AG08395 (cell line): ENCODE measurements at regions not wholly inside any gene's neighbourhood (a gene's known extent, or its start where the extent isn't known, plus 50 kb on each side); places are given as distances from the start of the nearest gene placed in this dataset.
A peak's percentile ranks its signal among the peaks of the same experiment; 100 is the strongest.

Source experiments
- DNase-seq: peaks from one replicate; pipeline ENCODE4 v3.0.0; 2012; ENCODE audit warnings: mixed read lengths, low spot score

DNA sequence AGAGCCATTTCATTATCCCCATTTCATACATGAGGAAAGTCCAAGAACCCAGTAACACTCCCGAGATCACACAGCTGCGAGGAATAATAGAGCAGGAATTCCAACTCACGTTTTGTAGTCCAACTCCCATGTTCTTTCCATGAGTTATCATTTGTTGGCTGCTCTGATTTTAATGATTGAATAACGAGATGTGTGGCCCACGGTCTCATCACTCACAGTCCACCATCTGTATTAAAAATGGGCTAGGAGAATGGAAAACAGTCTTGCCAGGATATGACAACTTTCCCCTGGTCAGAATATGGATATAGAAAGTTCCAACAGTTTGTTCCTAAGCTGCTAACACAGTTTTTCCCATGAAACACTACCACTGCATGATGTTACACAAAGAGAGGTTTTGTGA is 147.5 kb downstream of the METTL4 start:
- DNase-seq: no peak

- no peak for DNase-seq
Observed at GRCh38 chr18:2424420-2424819, 146.9 kb downstream of the METTL4 start.

DNA sequence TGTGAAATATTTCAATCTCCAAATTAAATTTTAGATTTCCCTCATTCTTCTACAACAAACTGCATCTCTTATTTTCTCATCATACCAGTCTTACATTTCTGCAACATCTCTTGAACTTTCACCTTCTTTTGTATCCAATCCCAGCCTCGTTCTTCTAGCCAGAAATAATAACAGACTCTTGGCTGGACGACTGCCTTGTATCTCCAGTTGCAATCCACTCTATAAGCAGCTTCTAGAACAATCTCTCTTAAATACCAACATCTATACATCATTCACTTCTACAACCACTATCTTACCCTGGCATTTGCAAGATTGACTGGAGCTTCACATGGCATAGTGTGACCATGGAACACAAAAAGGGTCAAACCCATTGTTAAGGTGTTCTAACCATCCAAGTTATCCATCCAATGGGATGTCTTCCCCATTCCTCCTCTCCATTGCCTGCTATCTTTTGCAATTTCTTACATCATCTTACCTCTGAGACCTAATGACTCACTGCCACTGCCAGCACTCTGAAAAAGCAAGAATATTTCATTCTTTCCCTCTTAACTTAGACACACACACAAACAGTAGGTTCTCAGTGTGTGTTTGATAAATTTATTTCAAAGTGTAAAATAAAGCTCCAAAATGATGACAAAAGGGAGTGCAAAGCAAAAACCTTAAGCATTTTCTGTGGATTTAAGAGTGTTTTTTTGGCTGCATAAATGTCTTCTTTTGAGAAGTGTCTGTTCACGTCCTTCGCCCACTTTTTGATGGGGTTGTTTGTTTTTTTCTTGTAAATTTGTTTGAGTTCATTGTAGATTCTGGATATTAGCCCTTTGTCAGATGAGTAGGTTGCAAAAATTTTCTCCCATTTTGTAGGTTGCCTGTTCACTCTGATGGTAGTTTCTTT is 145.6 kb downstream of the METTL4 start:
- no peak for DNase-seq

GRCh38 chr18:2430191-2430590 is 141.1 kb downstream of the METTL4 start:
- DNase-seq: no peak

DNA sequence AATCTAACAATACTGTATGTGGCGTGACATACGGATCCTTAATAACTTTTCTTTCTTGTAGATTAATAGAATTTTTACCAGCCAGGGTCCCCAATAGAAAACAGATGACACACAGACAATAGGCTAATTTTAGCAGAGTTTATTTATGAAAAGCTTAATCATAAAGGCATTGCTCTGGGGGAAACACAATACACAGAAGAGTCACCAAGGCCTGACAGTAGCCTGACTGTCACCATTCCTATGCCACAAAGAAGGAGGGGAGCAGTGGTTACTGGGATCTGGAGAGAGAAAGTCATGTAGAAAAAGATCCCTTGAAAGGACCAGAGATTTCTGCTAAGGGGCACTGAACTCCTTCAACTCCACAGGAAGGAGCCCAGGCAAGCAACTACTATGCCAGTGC is 139.5 kb downstream of the METTL4 start:
- no peak for DNase-seq

DNA sequence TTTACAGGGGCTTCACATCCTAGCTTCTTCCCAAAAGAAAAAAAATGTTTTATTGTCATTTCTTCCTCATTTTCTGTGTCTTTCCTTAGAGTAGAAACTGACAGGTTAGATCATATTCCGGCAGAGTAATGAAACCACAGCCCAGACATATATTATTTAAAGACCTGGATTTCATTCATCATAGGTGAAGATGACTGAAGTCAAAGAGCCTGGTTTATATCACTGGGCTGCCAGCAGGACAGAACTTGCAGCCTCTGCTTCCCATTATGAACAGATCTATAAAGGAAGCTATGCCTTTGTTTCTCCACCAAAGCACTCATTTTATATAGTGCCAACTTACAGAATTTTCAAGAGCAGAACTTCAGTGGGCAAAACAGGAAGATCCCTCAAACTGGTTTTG is 137.9 kb downstream of the METTL4 start:
- no peak for DNase-seq

DNA sequence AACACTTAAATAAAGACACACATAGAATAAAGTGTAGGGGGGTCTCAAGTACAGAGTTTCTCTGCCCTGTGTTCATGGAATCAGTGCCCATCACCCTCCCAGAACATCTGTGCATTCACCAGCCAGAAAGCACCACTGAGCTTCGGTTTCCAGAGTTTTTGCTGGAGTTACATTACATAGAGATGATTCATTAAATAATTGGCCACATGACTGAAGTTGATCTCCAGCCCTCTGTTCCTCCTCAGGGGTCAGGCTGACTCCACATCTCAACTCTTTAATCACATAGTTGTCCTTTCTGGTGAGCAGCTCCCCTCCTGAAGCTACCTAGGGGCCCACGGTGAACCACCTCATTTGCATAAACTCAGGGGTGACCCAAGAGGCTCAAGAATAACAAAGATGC is 129.8 kb downstream of the METTL4 start:
- DNase-seq: no peak

DNA sequence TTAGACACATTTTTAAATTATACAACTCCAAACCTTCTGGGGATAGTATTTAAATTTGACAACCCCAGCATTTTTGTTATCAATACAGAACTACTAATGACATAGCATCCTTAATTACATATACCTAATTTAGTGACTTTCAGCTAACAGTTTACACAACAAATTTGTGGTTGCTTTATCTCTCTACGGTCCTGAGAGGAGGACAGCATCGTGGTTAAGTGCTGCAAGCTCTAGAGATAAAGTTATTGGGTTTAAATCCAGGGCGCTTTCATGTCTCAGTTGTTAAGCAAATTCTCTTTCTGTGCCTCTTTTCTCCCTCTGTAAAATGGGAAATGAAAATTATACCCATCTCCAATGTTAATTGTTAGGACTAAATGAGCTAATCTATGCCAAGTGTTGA is 129.3 kb downstream of the METTL4 start:
- DNase-seq: no peak

DNA sequence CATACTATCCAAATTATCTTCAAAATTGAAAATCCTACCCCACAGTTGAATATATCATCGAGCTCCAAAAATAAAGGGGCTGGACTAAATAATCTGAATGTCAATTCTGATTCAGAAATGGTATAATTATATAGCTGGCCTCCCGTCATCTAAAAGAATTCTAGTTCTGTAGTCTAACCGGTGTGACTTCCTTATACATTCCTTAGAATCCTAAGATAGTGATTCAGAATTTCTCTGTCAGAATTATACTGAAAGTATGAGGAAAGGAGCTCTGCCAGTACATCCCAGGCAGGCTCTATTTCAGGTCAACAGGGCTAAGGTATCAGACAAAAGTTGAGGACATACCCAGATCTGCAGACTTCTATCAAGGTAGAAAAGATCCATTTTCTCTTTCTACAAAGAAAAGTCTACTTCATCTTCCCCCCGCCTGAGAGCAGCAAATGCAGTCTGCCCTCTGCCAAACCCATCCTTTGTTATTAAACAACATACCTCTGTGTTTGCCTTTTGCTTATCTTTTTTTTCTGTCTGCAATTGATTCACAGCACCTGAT is 128.5 kb downstream of the METTL4 start:
- DNase-seq: peak; percentile 7

- no peak for DNase-seq
Observed at GRCh38 chr18:2444201-2444875, 127.0 kb downstream of the METTL4 start.

- DNase-seq: no peak
Observed at GRCh38 chr18:2448565-2449151, 122.6 kb downstream of the METTL4 start.

- no peak for DNase-seq
Observed at GRCh38 chr18:2451556-2451955, 119.7 kb downstream of the METTL4 start.

DNA sequence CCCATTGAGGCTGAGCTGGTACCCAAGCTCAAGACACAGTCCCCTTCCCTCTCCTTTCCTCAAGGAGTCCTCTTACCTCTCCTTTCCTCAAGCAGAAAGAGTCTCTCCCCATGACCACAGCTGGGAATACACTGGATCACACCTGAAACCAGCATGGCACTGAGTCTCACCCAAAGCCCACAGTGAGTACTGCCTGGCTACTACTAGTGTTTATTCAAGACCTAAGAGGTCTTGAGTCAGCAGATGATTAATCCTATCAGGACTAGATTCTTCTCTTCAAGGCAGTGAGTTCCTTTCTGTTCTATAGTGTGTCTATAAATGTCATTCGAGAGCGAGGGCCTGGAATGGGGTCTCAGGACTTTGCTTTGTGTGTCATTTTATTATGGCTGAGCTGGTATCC is 111.4 kb downstream of the METTL4 start:
- DNase-seq: no peak

DNA sequence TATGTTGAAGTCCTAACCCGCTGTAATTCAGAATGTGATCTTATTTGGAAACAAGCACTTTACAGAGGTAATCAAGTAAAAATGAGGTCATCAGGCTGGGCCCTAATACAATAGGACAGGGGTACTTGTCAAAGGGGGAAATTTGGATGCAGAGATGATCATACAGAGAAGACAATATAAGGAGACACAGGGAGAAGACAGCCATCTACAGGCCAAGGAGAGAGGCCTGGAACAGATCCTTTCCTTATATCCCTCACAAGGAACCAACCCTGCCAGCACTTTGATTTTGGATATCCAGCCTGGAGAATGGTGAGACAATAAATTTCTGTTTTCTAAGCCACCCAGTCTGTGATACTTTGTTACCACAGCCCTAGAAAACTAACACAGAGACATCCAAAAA is 104.3 kb downstream of the METTL4 start:
- no peak for DNase-seq

DNA sequence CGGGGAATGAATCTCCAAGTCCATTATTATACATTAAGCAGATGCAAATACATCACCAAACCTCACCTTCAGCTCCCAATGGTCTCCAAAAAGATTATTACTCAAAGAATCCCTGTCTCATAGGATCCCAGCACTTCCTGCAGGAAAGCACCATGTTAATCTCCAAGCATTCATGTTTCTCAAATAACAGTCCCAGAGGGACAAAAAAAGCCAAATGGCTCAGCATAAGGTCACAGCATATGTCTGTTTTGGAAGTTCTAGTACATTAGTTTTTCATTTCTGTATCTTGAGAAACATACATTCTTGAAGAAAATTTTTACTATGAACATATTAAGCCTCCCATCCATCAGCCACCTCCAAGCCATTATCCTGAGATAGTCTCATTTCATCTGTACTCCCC is 103.3 kb downstream of the METTL4 start:
- DNase-seq: no peak

- no peak for DNase-seq
Observed at GRCh38 chr18:2471523-2471922, 99.8 kb downstream of the METTL4 start.

DNA sequence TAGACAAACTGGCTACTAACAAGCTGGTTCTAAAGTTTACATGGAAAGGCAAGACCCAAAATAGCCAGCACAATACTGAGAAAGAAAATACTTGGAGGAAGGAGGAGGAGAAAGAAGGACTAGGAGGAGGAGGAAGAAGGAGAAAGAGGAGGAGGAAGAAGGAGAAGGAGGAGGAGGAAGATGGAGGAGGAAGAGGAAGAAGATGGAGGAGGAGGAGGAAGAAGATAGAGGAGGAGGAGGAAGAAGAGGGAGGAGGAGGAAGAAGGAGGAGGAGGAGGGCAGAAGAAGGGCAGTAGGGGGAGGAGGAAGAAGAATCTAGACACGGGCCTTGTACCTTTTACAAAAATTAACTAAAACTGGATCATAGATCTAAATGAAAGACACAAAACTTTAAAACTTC is 92.6 kb downstream of the METTL4 start:
- no peak for DNase-seq

- DNase-seq: no peak
Observed at GRCh38 chr18:2480536-2480935, 90.8 kb downstream of the METTL4 start.

GRCh38 chr18:2482706-2483475 is 88.4 kb downstream of the METTL4 start:
- no peak for DNase-seq

GRCh38 chr18:2485983-2486382 is 85.3 kb downstream of the METTL4 start:
- no peak for DNase-seq

GRCh38 chr18:2486426-2486825 is 84.9 kb downstream of the METTL4 start:
- no peak for DNase-seq
